K562 (cell line): ENCODE measurements at regions not wholly inside any gene's neighbourhood (a gene's known extent, or its start where the extent isn't known, plus 50 kb on each side); places are given as distances from the start of the nearest gene placed in this dataset.

ENCODE experiments used
- ADNP ChIP-seq: fragments of 200-800 bp; sonication (Bioruptor generic); IDR thresholded peaks from 2 replicates; pipeline ENCODE4 v1.6.1; 2016; ENCODE audit warnings: missing genetic modification characterization, missing compliant biosample characterization
- CREM ChIP-seq: IDR thresholded peaks from 2 replicates; pipeline ENCODE4 v1.6.1; 2014; ENCODE audit warnings: antibody characterized with exemption, low read depth
- DMBX1 ChIP-seq: fragments of 250-450 bp; sonication (Bioruptor Pico); IDR thresholded peaks from 2 replicates; pipeline ENCODE4 v1.8.0; 2022; ENCODE audit warnings: inconsistent platforms, mild to moderate bottlenecking, moderate library complexity, borderline replicate concordance
- ELF1 ChIP-seq: fragments of 200-800 bp; sonication (Bioruptor generic); IDR thresholded peaks from 2 replicates; pipeline ENCODE4 v1.6.1; 2016; ENCODE audit warnings: missing genetic modification characterization, missing compliant biosample characterization
- ETS1 ChIP-seq: conservative IDR thresholded peaks from 2 replicates; pipeline ENCODE4 v1.6.1; 2011; ENCODE audit warnings: low read depth, mild to moderate bottlenecking, low read length; ENCODE audit not compliant: control insufficient read depth
- HOXB6 ChIP-seq: fragments of 250-450 bp; sonication (Bioruptor Pico); IDR thresholded peaks from 2 replicates; pipeline ENCODE4 v1.5.1; 2022; ENCODE audit warnings: mild to moderate bottlenecking, borderline replicate concordance
- L3MBTL2 ChIP-seq: fragments of 450-650 bp; IDR thresholded peaks from 2 replicates; pipeline ENCODE4 v1.6.1; 2016; ENCODE audit warnings: mild to moderate bottlenecking, moderate library complexity
- MAFF ChIP-seq: IDR thresholded peaks from 2 replicates; pipeline ENCODE4 v1.6.1; 2012; ENCODE audit warnings: low read length, improper control_type of control experiment
- NCOR1 ChIP-seq: fragments of 450-650 bp; IDR thresholded peaks from 2 replicates; pipeline ENCODE4 v1.6.1; 2016; ENCODE audit warnings: mild to moderate bottlenecking, moderate library complexity
- NEUROD1 ChIP-seq: fragments of 150-350 bp; IDR thresholded peaks from 2 replicates; pipeline ENCODE4 v1.6.1; 2014; ENCODE audit warnings: borderline replicate concordance, low read length, low read depth; ENCODE audit not compliant: partially characterized antibody
- NFRKB ChIP-seq: fragments of 450-650 bp; IDR thresholded peaks from 2 replicates; pipeline ENCODE4 v1.6.1; 2016; ENCODE audit warnings: low read depth
- PHF8 ChIP-seq: fragments of 200-600 bp; sonication (generic); IDR thresholded peaks from 2 replicates; pipeline ENCODE4 v1.6.1; 2012; ENCODE audit warnings: mixed run types, mild to moderate bottlenecking, inconsistent platforms, low read length, moderate library complexity, borderline replicate concordance
- PTBP1 ChIP-seq: fragments of 200-400 bp; formaldehyde crosslinking; IDR thresholded peaks from 2 replicates; pipeline ENCODE4 v1.6.1; 2017; ENCODE audit warnings: low read depth, low read length
- STAT5A ChIP-seq: IDR thresholded peaks from 2 replicates; pipeline ENCODE4 v1.6.1; 2012; ENCODE audit warnings: low read length, inconsistent platforms, borderline replicate concordance
- TBL1XR1 ChIP-seq, 2 experiments: IDR thresholded peaks; 2 replicates each; pipeline ENCODE4 v1.6.1; 2012; ENCODE audit warnings: improper control_type of control experiment in 2 of 2, low read length in 2 of 2, mild to moderate bottlenecking in 1 of 2
- TEAD2 ChIP-seq: fragments of 450-650 bp; IDR thresholded peaks from 2 replicates; pipeline ENCODE4 v1.6.1; 2016; ENCODE audit warnings: missing genetic modification characterization, control low read depth, missing compliant biosample characterization
- TSHZ1 ChIP-seq: fragments of 250-450 bp; sonication (Bioruptor Pico); IDR thresholded peaks from 2 replicates; pipeline ENCODE4 v1.4.0; 2020; ENCODE audit warnings: mild to moderate bottlenecking, moderate library complexity
- U2AF2 ChIP-seq: fragments of 200-400 bp; formaldehyde crosslinking; optimal IDR thresholded peaks from 2 replicates; pipeline ENCODE3; 2017; ENCODE audit warnings: low read depth, mild to moderate bottlenecking, low read length
- WHSC1 ChIP-seq: IDR thresholded peaks from one replicate; pipeline ENCODE4 v1.6.1; 2012; ENCODE audit warnings: low read length, control low read depth, inconsistent platforms
- ZNF184 ChIP-seq: sonication (generic); formaldehyde crosslinking; IDR thresholded peaks from 2 replicates; pipeline ENCODE4 v1.5.0; 2020; ENCODE audit warnings: missing genetic modification reagents
- ZNF280A ChIP-seq: fragments of 450-650 bp; IDR thresholded peaks from 2 replicates; pipeline ENCODE4 v1.6.1; 2018; ENCODE audit warnings: mild to moderate bottlenecking, low read depth; ENCODE audit not compliant: partially characterized antibody
- ZNF311 ChIP-seq: fragments of 250-450 bp; sonication (Bioruptor Pico); IDR thresholded peaks from 2 replicates; pipeline ENCODE4 v1.4.0; 2020; ENCODE audit warnings: mild to moderate bottlenecking, moderate library complexity
- ZNF57 ChIP-seq: fragments of 450-650 bp; formaldehyde crosslinking; IDR thresholded peaks from 2 replicates; pipeline ENCODE4 v1.4.0; 2020; ENCODE audit warnings: mild to moderate bottlenecking, moderate library complexity

GRCh38 chr16:85377388-85378144, 235.6 kb upstream of the GSE1 start (continued):
- TF ChIP-seq STAT5A, result peak; percentile 82
- TF ChIP-seq NEUROD1, result no peak
- TF ChIP-seq ELF1 (tag), result 0 out of 2 replicates have a peak, but pooled peaks have one; percentile 15
- TF ChIP-seq TBL1XR1 (IDR thresholded peaks at IDR 0.05; ENCODE audit: low read length in 2 of 2), result peak in 1 of 2 experiments; percentile 78; a peak in 2 of 4 replicates
- TF ChIP-seq PTBP1, result peak; percentile 96
- no peak for TF ChIP-seq U2AF2
- peak; percentile 83 for TF ChIP-seq L3MBTL2
- peak; percentile 80 for TF ChIP-seq DMBX1
- no peak for TF ChIP-seq ADNP (tag)
- TF ChIP-seq ETS1, result no peak
- no peak for TF ChIP-seq ZNF184
- no peak for TF ChIP-seq PHF8
- no peak for TF ChIP-seq TEAD2 (tag)
- no peak for TF ChIP-seq NFRKB
- TF ChIP-seq MAFF, result no peak
- peak; percentile 90 for TF ChIP-seq NCOR1
- TF ChIP-seq WHSC1, result no peak
- TF ChIP-seq ZNF57 (CRISPR knock-in tag), result no peak
- TF ChIP-seq TSHZ1, result no peak
- TF ChIP-seq CREM, result peak; percentile 68
- TF ChIP-seq ZNF280A, result no peak
- TF ChIP-seq HOXB6 (CRISPR knock-in tag), result no peak
- TF ChIP-seq ZNF311, result no peak
